ENCODE measurements at regions not wholly inside any gene's neighbourhood (a gene's known extent, or its start where the extent isn't known, plus 50 kb on each side); places are given as distances from the start of the nearest gene placed in this dataset.

DNA sequence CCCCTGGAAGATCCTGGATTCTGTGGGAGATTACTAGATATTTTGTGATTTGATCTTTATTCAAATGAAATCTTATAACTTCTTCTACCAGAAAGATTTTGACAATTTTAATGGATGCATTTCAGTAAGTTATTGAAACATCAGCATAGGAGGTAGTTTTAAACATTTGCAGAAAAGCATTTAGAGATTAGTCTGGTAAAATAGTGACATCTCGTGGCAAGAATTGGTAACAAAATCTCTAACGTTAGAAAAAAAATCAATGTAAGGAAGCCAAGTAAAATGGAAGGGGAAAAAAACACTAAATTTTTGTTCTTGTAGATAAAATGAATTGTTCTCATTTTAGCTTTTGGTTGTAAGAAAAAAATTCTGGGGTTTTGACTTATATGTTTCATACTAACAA lies 73.3 kb downstream of the TASL start:
- DNase-seq = no peak
- H3K9me3 ChIP-seq = no peaks in the 10 kb centered on the region
- peak in 1 of 4 donors; percentile 50 for ATAC-seq
- peaks cover 0 to 17% (median 3%) of the 10 kb centered on the region in 4 donors for H3K27me3 ChIP-seq
- no peaks in the 10 kb centered on the region for H3K36me3 ChIP-seq
- no peak overlapping the region for H3K4me3 ChIP-seq
- intact Hi-C loops (cut with DNase I) = loop anchor here in 1 of 3 donors (10.0 kb wide), 1 partner anchor 230 kb away; no protein-coding TSS in a partner anchor
- peak; percentile 99 for FAIRE-seq
- 0 to 2% methylated on average over 2 of the region's 2 CpGs for WGBS, 2 donors
- TF ChIP-seq, protein P1, sequence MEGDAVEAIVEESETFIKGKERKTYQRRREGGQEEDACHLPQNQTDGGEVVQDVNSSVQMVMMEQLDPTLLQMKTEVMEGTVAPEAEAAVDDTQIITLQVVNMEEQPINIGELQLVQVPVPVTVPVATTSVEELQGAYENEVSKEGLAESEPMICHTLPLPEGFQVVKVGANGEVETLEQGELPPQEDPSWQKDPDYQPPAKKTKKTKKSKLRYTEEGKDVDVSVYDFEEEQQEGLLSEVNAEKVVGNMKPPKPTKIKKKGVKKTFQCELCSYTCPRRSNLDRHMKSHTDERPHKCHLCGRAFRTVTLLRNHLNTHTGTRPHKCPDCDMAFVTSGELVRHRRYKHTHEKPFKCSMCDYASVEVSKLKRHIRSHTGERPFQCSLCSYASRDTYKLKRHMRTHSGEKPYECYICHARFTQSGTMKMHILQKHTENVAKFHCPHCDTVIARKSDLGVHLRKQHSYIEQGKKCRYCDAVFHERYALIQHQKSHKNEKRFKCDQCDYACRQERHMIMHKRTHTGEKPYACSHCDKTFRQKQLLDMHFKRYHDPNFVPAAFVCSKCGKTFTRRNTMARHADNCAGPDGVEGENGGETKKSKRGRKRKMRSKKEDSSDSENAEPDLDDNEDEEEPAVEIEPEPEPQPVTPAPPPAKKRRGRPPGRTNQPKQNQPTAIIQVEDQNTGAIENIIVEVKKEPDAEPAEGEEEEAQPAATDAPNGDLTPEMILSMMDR (IDR thresholded peaks at IDR 0.05) = peak in 2 of 4 donors; percentile 41 to 45
- H3K27ac ChIP-seq = no peak overlapping the region
- no peaks in the 10 kb centered on the region for H3K4me1 ChIP-seq

DNA sequence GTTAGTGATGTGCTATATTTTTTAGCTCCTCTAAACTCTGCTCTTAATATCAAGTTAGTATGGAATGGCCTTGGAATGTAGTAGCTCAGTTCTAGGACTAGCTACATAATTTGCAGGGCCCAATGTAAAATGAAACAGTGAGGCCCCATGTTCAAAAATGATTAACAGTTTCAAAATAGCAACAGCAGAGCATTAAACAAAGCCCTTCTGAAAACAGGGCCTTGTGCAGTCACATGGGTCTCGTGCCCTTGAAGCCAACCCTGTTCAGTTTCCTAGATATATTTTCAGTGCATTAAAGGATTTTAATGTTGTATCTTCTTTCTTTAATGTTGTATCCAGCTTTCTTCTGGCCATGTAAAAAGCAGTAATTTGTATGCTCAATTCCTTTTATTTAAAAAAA lies 82.1 kb downstream of the TASL start:
- Histone ChIP-seq H3K9me3 (no peaks in the 10 kb centered on the region), H3K27me3 (peaks cover 0 to 10% (median 0%) of the 10 kb centered on the region in 4 donors), H3K27ac (no peak overlapping the region), H3K4me1 (no peaks in the 10 kb centered on the region), H3K36me3 (no peaks in the 10 kb centered on the region), H3K4me3 (no peak overlapping the region)
- TF ChIP-seq, protein P1 (IDR thresholded peaks at IDR 0.05) = no peak
- no peak for FAIRE-seq
- DNase-seq = no peak
- intact Hi-C loops (cut with DNase I) = no loop called here
- ATAC-seq = no peak
- WGBS, 2 donors = 57 to 58% methylated on average over 1 of the region's 1 CpG

DNA sequence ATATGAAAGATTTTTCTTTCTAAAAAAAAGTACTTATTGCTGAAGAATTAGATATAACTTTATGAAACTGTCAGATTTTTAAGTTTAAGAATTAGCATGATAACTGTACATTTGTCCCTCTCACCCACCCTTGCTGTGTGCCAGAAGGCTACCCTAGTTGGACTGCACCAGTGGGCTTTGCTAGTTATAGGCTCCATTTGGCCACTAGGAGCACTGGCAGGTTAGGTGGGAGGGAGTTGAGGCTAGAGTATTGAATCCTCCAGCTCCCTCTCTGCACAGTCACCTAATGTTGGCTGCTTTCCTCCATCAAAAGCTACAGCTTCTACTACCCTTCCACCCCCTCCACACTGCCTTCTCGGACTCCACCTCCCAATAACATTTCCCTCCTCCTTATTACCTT lies 84.2 kb downstream of the TASL start:
- Histone ChIP-seq H3K4me3 (no peak overlapping the region), H3K27me3 (peaks cover 0 to 28% (median 0%) of the 10 kb centered on the region in 4 donors), H3K27ac (no peak overlapping the region), H3K36me3 (no peaks in the 10 kb centered on the region), H3K9me3 (no peaks in the 10 kb centered on the region), H3K4me1 (no peaks in the 10 kb centered on the region)
- no peak for FAIRE-seq
- TF ChIP-seq, protein P1 (IDR thresholded peaks at IDR 0.05) = no peak
- DNase-seq = no peak
- no peak for ATAC-seq
- WGBS, 2 donors = 62 to 85% methylated on average over 1 of the region's 1 CpG
- intact Hi-C loops (cut with DNase I) = no loop called here

DNA sequence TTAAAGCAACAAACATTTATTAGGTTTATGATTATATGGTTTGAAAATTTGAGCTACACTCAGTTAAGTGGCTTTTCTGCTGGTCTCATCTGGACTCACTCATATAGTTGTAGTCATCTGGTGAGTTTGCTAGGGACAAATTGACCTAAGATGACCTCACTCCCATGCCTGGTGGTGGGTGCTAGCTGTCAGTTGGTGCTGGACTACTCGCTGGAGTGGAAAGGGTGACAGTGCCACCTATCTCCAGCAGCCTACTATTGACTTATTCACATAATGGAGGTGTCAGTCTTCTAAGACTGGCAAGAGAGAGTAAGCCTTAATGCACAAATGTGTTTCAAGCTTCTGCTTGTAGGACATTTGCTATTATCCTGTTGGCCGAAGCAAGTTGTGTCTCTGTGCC lies 88.2 kb downstream of the TASL start:
- Histone ChIP-seq H3K4me1 (no peaks in the 10 kb centered on the region), H3K36me3 (no peaks in the 10 kb centered on the region), H3K4me3 (no peak overlapping the region), H3K9me3 (no peaks in the 10 kb centered on the region), H3K27ac (no peak overlapping the region), H3K27me3 (peaks cover 0 to 26% (median 0%) of the 10 kb centered on the region in 4 donors)
- FAIRE-seq (no peak), DNase-seq (no peak), ATAC-seq (peak in 2 of 4 donors; percentile 21 to 60)
- intact Hi-C loops (cut with DNase I) = no loop called here
- WGBS, 2 donors = 45 to 69% methylated on average over 2 of the region's 2 CpGs
- TF ChIP-seq, protein P1 (IDR thresholded peaks at IDR 0.05) = no peak

DNA sequence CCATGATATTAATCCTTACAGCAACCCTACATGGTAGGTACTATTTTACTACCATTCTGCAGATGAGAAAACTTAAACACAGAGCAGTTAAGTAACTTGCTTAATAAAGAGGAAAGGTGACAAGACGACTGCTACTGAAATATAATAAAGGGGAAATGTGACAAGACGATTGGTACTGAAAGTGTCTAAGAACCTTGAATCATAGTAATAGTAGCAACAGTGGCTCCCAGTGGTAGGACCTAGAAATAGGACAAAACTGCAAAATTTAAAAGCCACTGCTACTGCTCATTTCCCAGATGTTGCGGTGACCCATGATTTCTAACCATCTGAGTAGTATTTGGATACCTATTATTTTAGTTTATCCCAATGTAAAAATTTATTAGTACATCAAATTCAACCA lies 89.5 kb downstream of the TASL start:
- intact Hi-C loops (cut with DNase I) = no loop called here
- TF ChIP-seq, protein P1 (IDR thresholded peaks at IDR 0.05) = no peak
- H3K9me3 ChIP-seq = no peaks in the 10 kb centered on the region
- H3K27ac ChIP-seq = no peak overlapping the region
- DNase-seq (no peak), FAIRE-seq (peak; percentile 43), ATAC-seq (no peak)
- peaks cover 0 to 26% (median 0%) of the 10 kb centered on the region in 4 donors for H3K27me3 ChIP-seq
- no peaks in the 10 kb centered on the region for H3K36me3 ChIP-seq
- WGBS, 2 donors = 18 to 27% methylated on average over 3 of the region's 3 CpGs
- no peak overlapping the region for H3K4me3 ChIP-seq
- H3K4me1 ChIP-seq = no peaks in the 10 kb centered on the region
